ENCODE measurements at regions not wholly inside any gene's neighbourhood (a gene's known extent, or its start where the extent isn't known, plus 50 kb on each side); places are given as distances from the start of the nearest gene placed in this dataset.

- no peak overlapping the region for H3K27ac Mint-ChIP-seq
- H3K27me3 Mint-ChIP-seq: no peaks in the 10 kb centered on the region
- no peak for TF ChIP-seq CTCF (IDR thresholded peaks at IDR 0.05; ENCODE audit: unreplicated experiment)
- DNase-seq (ENCODE audit: low spot score, unreplicated experiment): no peak
- H3K36me3 Mint-ChIP-seq (ENCODE audit: insufficient read depth): no peaks in the 10 kb centered on the region
- no peaks in the 10 kb centered on the region for H3K4me1 Mint-ChIP-seq (ENCODE audit: low read depth)
- no peak overlapping the region for H3K4me3 Mint-ChIP-seq (ENCODE audit: low read depth)
- H3K9me3 Mint-ChIP-seq (ENCODE audit: low read depth): peaks cover 5% of the 10 kb centered on the region
Measured at GRCh38 chr18:67726882-67727281, 210.4 kb upstream of the DSEL start.

GRCh38 chr18:67717800-67718199 is 201.3 kb upstream of the DSEL start:
- H3K4me3 Mint-ChIP-seq (ENCODE audit: low read depth): no peak overlapping the region
- H3K36me3 Mint-ChIP-seq (ENCODE audit: insufficient read depth): no peaks in the 10 kb centered on the region
- no peaks in the 10 kb centered on the region for H3K4me1 Mint-ChIP-seq (ENCODE audit: low read depth)
- H3K9me3 Mint-ChIP-seq (ENCODE audit: low read depth): no peaks in the 10 kb centered on the region
- no peak overlapping the region for H3K27ac Mint-ChIP-seq
- no peak for DNase-seq (ENCODE audit: low spot score, unreplicated experiment)
- no peaks in the 10 kb centered on the region for H3K27me3 Mint-ChIP-seq
- no peak for TF ChIP-seq CTCF (IDR thresholded peaks at IDR 0.05; ENCODE audit: unreplicated experiment)

GRCh38 chr18:67715567-67715966 is 199.0 kb upstream of the DSEL start:
- Mint-ChIP-seq H3K27me3 (no peaks in the 10 kb centered on the region), H3K4me3 (ENCODE audit: low read depth) (no peak overlapping the region), H3K9me3 (ENCODE audit: low read depth) (no peaks in the 10 kb centered on the region), H3K27ac (no peak overlapping the region), H3K4me1 (ENCODE audit: low read depth) (no peaks in the 10 kb centered on the region), H3K36me3 (ENCODE audit: insufficient read depth) (no peaks in the 10 kb centered on the region)
- no peak for TF ChIP-seq CTCF (IDR thresholded peaks at IDR 0.05; ENCODE audit: unreplicated experiment)
- DNase-seq (ENCODE audit: low spot score, unreplicated experiment): no peak

- Mint-ChIP-seq H3K9me3 (ENCODE audit: low read depth) (no peaks in the 10 kb centered on the region), H3K27me3 (no peaks in the 10 kb centered on the region), H3K4me1 (ENCODE audit: low read depth) (no peaks in the 10 kb centered on the region), H3K36me3 (ENCODE audit: insufficient read depth) (no peaks in the 10 kb centered on the region), H3K4me3 (ENCODE audit: low read depth) (no peak overlapping the region), H3K27ac (no peak overlapping the region)
- TF ChIP-seq CTCF (IDR thresholded peaks at IDR 0.05; ENCODE audit: unreplicated experiment): peak; percentile 20
- no peak for DNase-seq (ENCODE audit: low spot score, unreplicated experiment)
Measured at GRCh38 chr18:67710639-67711038, 194.1 kb upstream of the DSEL start.

GRCh38 chr18:67705748-67706147 is 189.2 kb upstream of the DSEL start:
- Mint-ChIP-seq H3K4me3 (ENCODE audit: low read depth) (no peak overlapping the region), H3K27me3 (no peaks in the 10 kb centered on the region), H3K4me1 (ENCODE audit: low read depth) (no peaks in the 10 kb centered on the region), H3K27ac (no peak overlapping the region), H3K36me3 (ENCODE audit: insufficient read depth) (no peaks in the 10 kb centered on the region), H3K9me3 (ENCODE audit: low read depth) (peaks cover 5% of the 10 kb centered on the region)
- peak; percentile 13 for TF ChIP-seq CTCF (IDR thresholded peaks at IDR 0.05; ENCODE audit: unreplicated experiment)
- DNase-seq (ENCODE audit: low spot score, unreplicated experiment): no peak

All from progenitor cell of endocrine pancreas (in vitro differentiated cells).